Trophoblast cell (in vitro differentiated cells and primary cell): ENCODE measurements at regions not wholly inside any gene's neighbourhood (a gene's known extent, or its start where the extent isn't known, plus 50 kb on each side); places are given as distances from the start of the nearest gene placed in this dataset.

ENCODE experiments used
- DNase-seq, 2 donors: peaks; one replicate each; pipeline ENCODE4 v3.0.0-alpha.2; 2016
- H2AFZ ChIP-seq: 2 replicates; pipeline ENCODE4 v1.6.1; 2013; ENCODE audit warnings: low read length, moderate library complexity, mild to moderate bottlenecking; ENCODE audit not compliant: insufficient read depth, poor library complexity
- H2AK5ac ChIP-seq: 2 replicates; pipeline ENCODE4 v1.6.1; 2013; ENCODE audit warnings: mild to moderate bottlenecking, low read length
- H2BK120ac ChIP-seq: 2 replicates; pipeline ENCODE4 v1.6.1; 2013; ENCODE audit warnings: low read length, mild to moderate bottlenecking, moderate library complexity; ENCODE audit not compliant: insufficient read depth, poor library complexity
- H2BK12ac ChIP-seq: 2 replicates; pipeline ENCODE4 v1.6.1; 2013; ENCODE audit warnings: mild to moderate bottlenecking, low read length, moderate library complexity
- H2BK5ac ChIP-seq: 2 replicates; pipeline ENCODE4 v1.6.1; 2013; ENCODE audit warnings: low read length, low read depth, moderate library complexity, mild to moderate bottlenecking; ENCODE audit not compliant: poor library complexity
- H3K14ac ChIP-seq: 2 replicates; pipeline ENCODE4 v1.6.1; 2013; ENCODE audit warnings: mild to moderate bottlenecking, low read length
- H3K18ac ChIP-seq: 2 replicates; pipeline ENCODE4 v1.6.1; 2013; ENCODE audit warnings: mild to moderate bottlenecking, low read length
- H3K23ac ChIP-seq: 2 replicates; pipeline ENCODE4 v1.6.1; 2013; ENCODE audit warnings: low read length
- H3K27ac ChIP-seq: 2 replicates; pipeline ENCODE4 v1.5.1; 2013; ENCODE audit warnings: low read depth, mild to moderate bottlenecking, inconsistent platforms, low read length, moderate library complexity
- H3K27me3 ChIP-seq: 2 replicates; pipeline ENCODE4 v1.6.1; 2013; ENCODE audit warnings: inconsistent platforms, mild to moderate bottlenecking, low read length, moderate library complexity; ENCODE audit not compliant: insufficient read depth
- H3K36me3 ChIP-seq, 2 experiments: 1 replicate in 1 of 2; 2 replicates in 1 of 2; pipeline ENCODE4 v1.6.1; 2013; ENCODE audit warnings: low read length in 2 of 2, mild to moderate bottlenecking in 2 of 2, moderate library complexity in 1 of 2; ENCODE audit not compliant: insufficient read depth in 2 of 2, control insufficient read depth in 1 of 2
- H3K4ac ChIP-seq: 2 replicates; pipeline ENCODE4 v1.6.1; 2013; ENCODE audit warnings: low read depth, mild to moderate bottlenecking, low read length, moderate library complexity
- H3K4me1 ChIP-seq, 2 experiments: 1 replicate in 1 of 2; 2 replicates in 1 of 2; pipeline ENCODE4 v1.6.1; 2013; ENCODE audit warnings: low read length in 2 of 2, mild to moderate bottlenecking in 2 of 2, moderate library complexity in 1 of 2; ENCODE audit not compliant: insufficient read depth in 2 of 2, control insufficient read depth in 1 of 2
- H3K4me2 ChIP-seq: 2 replicates; pipeline ENCODE4 v1.6.1; 2013; ENCODE audit warnings: inconsistent platforms, mild to moderate bottlenecking, low read length, moderate library complexity
- H3K4me3 ChIP-seq: 2 replicates; pipeline ENCODE4 v1.5.1; 2013; ENCODE audit warnings: mild to moderate bottlenecking, low read depth, low read length, inconsistent platforms
- H3K79me1 ChIP-seq: one replicate; pipeline ENCODE4 v1.6.1; 2013; ENCODE audit warnings: low read length
- H3K79me2 ChIP-seq: 2 replicates; pipeline ENCODE4 v1.6.1; 2013; ENCODE audit warnings: low read length, mild to moderate bottlenecking; ENCODE audit not compliant: control insufficient read depth, insufficient read depth, poor library complexity
- H3K9ac ChIP-seq: 2 replicates; pipeline ENCODE4 v1.6.1; 2013; ENCODE audit warnings: mild to moderate bottlenecking, low read length
- H3K9me3 ChIP-seq: 2 replicates; pipeline ENCODE4 v1.6.1; 2013; ENCODE audit warnings: low read depth, mild to moderate bottlenecking, control low read depth, inconsistent platforms, low read length; ENCODE audit not compliant: insufficient read depth
- H4K12ac ChIP-seq: 2 replicates; pipeline ENCODE4 v1.6.1; 2013; ENCODE audit warnings: low read depth, mild to moderate bottlenecking, low read length, moderate library complexity
- H4K8ac ChIP-seq: 2 replicates; pipeline ENCODE4 v1.6.1; 2013; ENCODE audit warnings: low read depth, mild to moderate bottlenecking, low read length, moderate library complexity
- H4K91ac ChIP-seq: one replicate; pipeline ENCODE4 v1.6.1; 2013; ENCODE audit warnings: low read depth, mild to moderate bottlenecking, low read length, moderate library complexity
- WGBS: extraction: QIAGEN DNeasy Blood & Tissue Kit; methylation state at CpG from one replicate; pipeline ENCODE4 v1.1.7; 2013; ENCODE audit warnings: missing lambda C conversion rate; ENCODE audit not compliant: insufficient read length, insufficient coverage; ENCODE audit errors: extremely low coverage; 5-methylcytosine and 5-hydroxymethylcytosine counted together

DNA sequence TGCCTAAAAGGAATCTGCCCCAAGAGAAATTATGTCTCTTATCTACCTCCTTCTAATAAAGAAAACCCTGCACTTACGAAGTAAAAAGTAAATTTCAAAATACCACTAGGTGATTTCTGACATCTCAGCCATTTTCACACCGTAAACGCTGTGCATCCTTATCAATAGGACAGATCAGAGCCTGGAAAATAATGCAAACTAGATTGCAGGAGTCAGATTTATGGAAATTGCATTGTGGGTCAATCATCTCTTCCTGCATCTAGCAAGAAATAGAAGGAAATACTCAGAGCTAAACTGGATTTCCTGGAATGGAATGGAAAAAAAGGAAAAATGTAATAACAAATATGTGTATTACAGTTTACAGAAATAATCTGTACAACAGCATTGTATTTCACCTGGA, 114.3 kb upstream of the PLPPR4 start:
- no peak overlapping the region for H3K4me3 ChIP-seq
- no peaks in the 10 kb centered on the region for H3K4me1 ChIP-seq
- H3K27me3 ChIP-seq: no peaks in the 10 kb centered on the region
- H3K36me3 ChIP-seq: no peaks in the 10 kb centered on the region
- no peak overlapping the region for H2AFZ ChIP-seq
- H2BK12ac ChIP-seq: no peak overlapping the region
- H3K4me2 ChIP-seq: no peak overlapping the region
- no CpG with 5 or more reads among the region's 3 CpGs for WGBS
- H3K79me2 ChIP-seq: no peaks in the 10 kb centered on the region
- H3K4ac ChIP-seq: no peak overlapping the region
- H3K14ac ChIP-seq: no peak overlapping the region
- no peak overlapping the region for H3K9ac ChIP-seq
- no peak overlapping the region for H2BK5ac ChIP-seq
- H3K18ac ChIP-seq: no peak overlapping the region
- H2AK5ac ChIP-seq: no peak overlapping the region
- peak in 1 of 2 donors; percentile 50 for DNase-seq
- no peak overlapping the region for H3K27ac ChIP-seq
- H4K91ac ChIP-seq: no peak overlapping the region
- H4K8ac ChIP-seq: no peak overlapping the region
- H3K9me3 ChIP-seq: no peaks in the 10 kb centered on the region
- no peaks in the 10 kb centered on the region for H3K79me1 ChIP-seq
- no peak overlapping the region for H3K23ac ChIP-seq
- no peak overlapping the region for H2BK120ac ChIP-seq
- H4K12ac ChIP-seq: no peak overlapping the region

- Histone ChIP-seq H3K23ac (no peak overlapping the region), H4K12ac (no peak overlapping the region), H4K91ac (no peak overlapping the region), H4K8ac (no peak overlapping the region), H3K4me2 (no peak overlapping the region), H3K27ac (no peak overlapping the region), H3K36me3 (no peaks in the 10 kb centered on the region), H3K9me3 (no peaks in the 10 kb centered on the region), H3K14ac (no peak overlapping the region), H3K4me1 (no peaks in the 10 kb centered on the region), H3K18ac (no peak overlapping the region), H2AFZ (no peak overlapping the region), H2BK5ac (no peak overlapping the region), H2BK120ac (no peak overlapping the region), H3K9ac (no peak overlapping the region), H2BK12ac (no peak overlapping the region), H3K79me2 (no peaks in the 10 kb centered on the region), H3K79me1 (no peaks in the 10 kb centered on the region), H2AK5ac (no peak overlapping the region), H3K4me3 (no peak overlapping the region), H3K27me3 (no peaks in the 10 kb centered on the region), H3K4ac (no peak overlapping the region)
- WGBS: no CpG with 5 or more reads among the region's 1 CpG
- DNase-seq: no peak
Measured at GRCh38 chr1:99152132-99152531, 112.2 kb upstream of the PLPPR4 start.

GRCh38 chr1:99163671-99164070, 100.6 kb upstream of the PLPPR4 start:
- no peak overlapping the region for H4K12ac ChIP-seq
- no peaks in the 10 kb centered on the region for H3K4me1 ChIP-seq
- H2BK12ac ChIP-seq: no peak overlapping the region
- H3K18ac ChIP-seq: no peak overlapping the region
- no CpG with 5 or more reads among the region's 2 CpGs for WGBS
- H3K4me2 ChIP-seq: no peak overlapping the region
- H3K9ac ChIP-seq: no peak overlapping the region
- H3K79me1 ChIP-seq: no peaks in the 10 kb centered on the region
- no peaks in the 10 kb centered on the region for H3K9me3 ChIP-seq
- no peak overlapping the region for H3K27ac ChIP-seq
- no peak overlapping the region for H3K14ac ChIP-seq
- no peak overlapping the region for H2BK5ac ChIP-seq
- no peaks in the 10 kb centered on the region for H3K36me3 ChIP-seq
- no peak for DNase-seq
- no peak overlapping the region for H2BK120ac ChIP-seq
- H3K79me2 ChIP-seq: no peaks in the 10 kb centered on the region
- no peak overlapping the region for H3K23ac ChIP-seq
- no peak overlapping the region for H2AFZ ChIP-seq
- no peak overlapping the region for H3K4ac ChIP-seq
- no peaks in the 10 kb centered on the region for H3K27me3 ChIP-seq
- no peak overlapping the region for H4K91ac ChIP-seq
- H4K8ac ChIP-seq: no peak overlapping the region
- H2AK5ac ChIP-seq: no peak overlapping the region
- H3K4me3 ChIP-seq: no peak overlapping the region

- Histone ChIP-seq H3K79me1 (no peaks in the 10 kb centered on the region), H4K8ac (no peak overlapping the region), H3K36me3 (no peaks in the 10 kb centered on the region), H2BK120ac (no peak overlapping the region), H3K27ac (no peak overlapping the region), H3K23ac (no peak overlapping the region), H2BK12ac (no peak overlapping the region), H4K12ac (no peak overlapping the region), H3K4me3 (no peak overlapping the region), H3K79me2 (no peaks in the 10 kb centered on the region), H2AK5ac (no peak overlapping the region), H2BK5ac (no peak overlapping the region), H3K4me2 (no peak overlapping the region), H3K9me3 (no peaks in the 10 kb centered on the region), H3K9ac (no peak overlapping the region), H4K91ac (no peak overlapping the region), H3K14ac (no peak overlapping the region), H3K4me1 (no peaks in the 10 kb centered on the region), H2AFZ (no peak overlapping the region), H3K18ac (no peak overlapping the region), H3K27me3 (no peaks in the 10 kb centered on the region), H3K4ac (no peak overlapping the region)
- no CpG with 5 or more reads among the region's 1 CpG for WGBS
- peak; percentile 8 to 67 for DNase-seq
Measured at GRCh38 chr1:99170516-99170915, 93.8 kb upstream of the PLPPR4 start.
